Mammary epithelial cell (primary cell): ENCODE measurements at regions not wholly inside any gene's neighbourhood (a gene's known extent, or its start where the extent isn't known, plus 50 kb on each side); places are given as distances from the start of the nearest gene placed in this dataset.

Source experiments
- CTCF ChIP-seq, 2 donors: IDR thresholded peaks in 1 of 2; conservative IDR thresholded peaks in 1 of 2; 2 replicates each; pipeline ENCODE4 v1.5.1; 2011 to 2012; ENCODE audit warnings: inconsistent platforms in 2 of 2, low read length in 2 of 2, mild to moderate bottlenecking in 2 of 2, control low read depth in 1 of 2, low read depth in 1 of 2; ENCODE audit not compliant: insufficient read depth in 1 of 2; ENCODE audit errors: extremely low read depth in 1 of 2
- EZH2 ChIP-seq: IDR thresholded peaks from 2 replicates; pipeline ENCODE4 v1.6.1; 2012; ENCODE audit warnings: low read length, inconsistent platforms, borderline replicate concordance

- TF ChIP-seq EZH2 (no peak), CTCF (conservative IDR thresholded peaks at IDR 0.05 in 1 of 2, IDR thresholded peaks at IDR 0.05 in 1 of 2; ENCODE audit: extremely low read depth in 1 of 2, insufficient read depth in 1 of 2, low read depth in 1 of 2, low read length in 2 of 2) (no peak)
Measured at GRCh38 chr19:29429021-29429420, 96.8 kb upstream of the VSTM2B start.
